ENCODE measurements at regions not wholly inside any gene's neighbourhood (a gene's known extent, or its start where the extent isn't known, plus 50 kb on each side); places are given as distances from the start of the nearest gene placed in this dataset.

DNA sequence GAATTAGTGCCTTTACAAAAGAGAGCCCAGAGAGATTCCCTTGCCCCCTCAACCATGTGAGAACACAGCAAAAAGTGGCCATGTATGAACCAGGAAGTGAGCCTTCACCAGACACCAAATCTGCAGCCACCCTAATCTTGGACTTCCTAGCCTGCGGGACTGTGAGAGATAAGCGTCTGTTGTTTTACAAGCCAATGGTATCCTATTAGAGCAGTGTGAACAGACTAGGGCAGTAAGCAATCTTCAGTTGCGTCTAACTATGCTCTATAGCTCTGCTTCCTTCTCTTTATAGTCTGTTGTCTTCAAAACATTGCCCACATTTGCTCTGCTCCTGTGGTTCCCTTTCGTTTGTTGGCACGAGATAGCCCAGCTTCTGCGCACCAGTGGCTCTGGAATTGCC is 109.5 kb upstream of the FNDC3A start:
- no peak for TF ChIP-seq POLR2A (IDR thresholded peaks at IDR 0.05)
- TF ChIP-seq, protein P1, sequence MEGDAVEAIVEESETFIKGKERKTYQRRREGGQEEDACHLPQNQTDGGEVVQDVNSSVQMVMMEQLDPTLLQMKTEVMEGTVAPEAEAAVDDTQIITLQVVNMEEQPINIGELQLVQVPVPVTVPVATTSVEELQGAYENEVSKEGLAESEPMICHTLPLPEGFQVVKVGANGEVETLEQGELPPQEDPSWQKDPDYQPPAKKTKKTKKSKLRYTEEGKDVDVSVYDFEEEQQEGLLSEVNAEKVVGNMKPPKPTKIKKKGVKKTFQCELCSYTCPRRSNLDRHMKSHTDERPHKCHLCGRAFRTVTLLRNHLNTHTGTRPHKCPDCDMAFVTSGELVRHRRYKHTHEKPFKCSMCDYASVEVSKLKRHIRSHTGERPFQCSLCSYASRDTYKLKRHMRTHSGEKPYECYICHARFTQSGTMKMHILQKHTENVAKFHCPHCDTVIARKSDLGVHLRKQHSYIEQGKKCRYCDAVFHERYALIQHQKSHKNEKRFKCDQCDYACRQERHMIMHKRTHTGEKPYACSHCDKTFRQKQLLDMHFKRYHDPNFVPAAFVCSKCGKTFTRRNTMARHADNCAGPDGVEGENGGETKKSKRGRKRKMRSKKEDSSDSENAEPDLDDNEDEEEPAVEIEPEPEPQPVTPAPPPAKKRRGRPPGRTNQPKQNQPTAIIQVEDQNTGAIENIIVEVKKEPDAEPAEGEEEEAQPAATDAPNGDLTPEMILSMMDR (IDR thresholded peaks at IDR 0.05 in 4 of 5, conservative IDR thresholded peaks at IDR 0.05 in 1 of 5) = no peak
